IMR-90 (cell line): ENCODE measurements at regions not wholly inside any gene's neighbourhood (a gene's known extent, or its start where the extent isn't known, plus 50 kb on each side); places are given as distances from the start of the nearest gene placed in this dataset.

Experiments used
- ATAC-seq: fragments of 200-7000 bp; cut with Tn5 transposase; 2 replicates; pipeline ENCODE4 v1.9.1; 2020; ENCODE audit warnings: low read depth, mild to moderate bottlenecking, moderate library complexity
- BruUV-seq: library from RNA; stranded (reverse); fragments of 400-500 nt; replicated peaks from 2 replicates; lab custom pipeline; 2021; lab: Mats Ljungman, UMichigan
- CTCF ChIA-PET: fragments of 300-600 bp; formaldehyde crosslinking; extraction: SDS; loops from one replicate; lab custom pipeline; 2021; ENCODE audit warnings: antibody characterized with exemption; lab: Yijun Ruan, JAX
- POLR2A ChIA-PET: fragments of 300-600 bp; sonication (Branson Sonifier 250); formaldehyde crosslinking; loops from one replicate; lab custom pipeline; 2022; ENCODE audit warnings: antibody characterized with exemption; ENCODE audit not compliant: unreplicated experiment; lab: Charles Lee
- DNase-seq: peaks from one replicate; pipeline ENCODE4 v3.0.0; 2013
- H2AFZ ChIP-seq: replicated peaks from 2 replicates; pipeline ENCODE3; 2013; ENCODE audit warnings: low read length, mild to moderate bottlenecking; ENCODE audit not compliant: poor library complexity
- H2AK5ac ChIP-seq: 2 replicates; pipeline ENCODE4 v1.6.1; 2013; ENCODE audit warnings: low read depth, low read length, inconsistent platforms
- H2AK9ac ChIP-seq: replicated peaks from 2 replicates; pipeline ENCODE3; 2013; ENCODE audit warnings: mild to moderate bottlenecking, low read depth, low read length, moderate library complexity; ENCODE audit not compliant: poor library complexity
- H2BK120ac ChIP-seq: 2 replicates; pipeline ENCODE4 v1.6.1; 2013; ENCODE audit warnings: low read depth, low read length, inconsistent platforms
- H2BK15ac ChIP-seq: 3 replicates; pipeline ENCODE4 v1.6.1; 2013; ENCODE audit warnings: low read depth, low read length, inconsistent platforms
- H2BK20ac ChIP-seq: 2 replicates; pipeline ENCODE4 v1.6.1; 2013; ENCODE audit warnings: low read depth, mild to moderate bottlenecking, inconsistent platforms, low read length, moderate library complexity
- H2BK5ac ChIP-seq: 2 replicates; pipeline ENCODE4 v1.6.1; 2013; ENCODE audit warnings: mild to moderate bottlenecking, low read depth, low read length, inconsistent platforms; ENCODE audit not compliant: poor library complexity, severe bottlenecking
- H3K14ac ChIP-seq: replicated peaks from 2 replicates; pipeline ENCODE4 v1.6.1; 2013; ENCODE audit warnings: low read depth, low read length, inconsistent platforms
- H3K18ac ChIP-seq: 2 replicates; pipeline ENCODE4 v1.6.1; 2013; ENCODE audit warnings: low read depth, low read length, control low read depth
- H3K23ac ChIP-seq: 2 replicates; pipeline ENCODE4 v1.6.1; 2013; ENCODE audit warnings: low read depth, low read length, inconsistent platforms
- H3K27ac ChIP-seq: 2 replicates; pipeline ENCODE4 v1.5.1; 2013; ENCODE audit warnings: mild to moderate bottlenecking, control low read depth, low read length; ENCODE audit not compliant: insufficient read depth
- H3K27me3 ChIP-seq: 2 replicates; pipeline ENCODE4 v1.6.1; 2013; ENCODE audit warnings: low read length; ENCODE audit not compliant: control insufficient read depth, insufficient read depth
- H3K36me3 ChIP-seq: 2 replicates; pipeline ENCODE4 v1.6.1; 2013; ENCODE audit warnings: low read length, mixed read lengths; ENCODE audit not compliant: control insufficient read depth, insufficient read depth
- H3K4ac ChIP-seq: 2 replicates; pipeline ENCODE4 v1.6.1; 2013; ENCODE audit warnings: low read depth, low read length, inconsistent platforms
- H3K4me1 ChIP-seq: 2 replicates; pipeline ENCODE4 v1.6.1; 2013; ENCODE audit warnings: low read length, mixed read lengths; ENCODE audit not compliant: control insufficient read depth, insufficient read depth
- H3K4me2 ChIP-seq: 2 replicates; pipeline ENCODE4 v1.6.1; 2013; ENCODE audit warnings: low read depth, mild to moderate bottlenecking, control low read depth, low read length, moderate library complexity
- H3K4me3 ChIP-seq: 2 replicates; pipeline ENCODE4 v1.5.1; 2013; ENCODE audit warnings: low read depth, mild to moderate bottlenecking, control low read depth, low read length, moderate library complexity; ENCODE audit not compliant: insufficient read depth
- H3K56ac ChIP-seq: 2 replicates; pipeline ENCODE4 v1.6.1; 2013; ENCODE audit warnings: low read length, inconsistent platforms; ENCODE audit not compliant: insufficient read depth; ENCODE audit errors: extremely low read depth
- H3K79me1 ChIP-seq, 2 experiments: 2 replicates each; pipeline ENCODE4 v1.6.1; 2013; ENCODE audit warnings: low read length in 2 of 2, inconsistent platforms in 1 of 2, low read depth in 1 of 2
- H3K9ac ChIP-seq: 2 replicates; pipeline ENCODE4 v1.6.1; 2013; ENCODE audit warnings: low read depth, low read length, control low read depth
- H3K9me1 ChIP-seq: 2 replicates; pipeline ENCODE4 v1.6.1; 2013; ENCODE audit warnings: low read length, inconsistent platforms; ENCODE audit not compliant: insufficient read depth
- H3K9me3 ChIP-seq: 2 replicates; pipeline ENCODE4 v1.6.1; 2013; ENCODE audit warnings: low read length; ENCODE audit not compliant: control insufficient read depth, insufficient read depth
- H4K20me1 ChIP-seq: 2 replicates; pipeline ENCODE4 v1.6.1; 2013; ENCODE audit warnings: low read length, inconsistent platforms; ENCODE audit not compliant: insufficient read depth
- H4K5ac ChIP-seq: 2 replicates; pipeline ENCODE4 v1.6.1; 2013; ENCODE audit warnings: mild to moderate bottlenecking, low read depth, low read length, control low read depth
- H4K8ac ChIP-seq, 2 experiments: 2 replicates each; pipeline ENCODE4 v1.6.1; 2013; ENCODE audit warnings: low read depth in 2 of 2, low read length in 2 of 2, control low read depth in 1 of 2, inconsistent platforms in 1 of 2
- H4K91ac ChIP-seq: 2 replicates; pipeline ENCODE4 v1.6.1; 2013; ENCODE audit warnings: low read depth, low read length, inconsistent platforms; ENCODE audit not compliant: insufficient read depth
- BHLHE40 ChIP-seq: fragments of 150-350 bp; IDR thresholded peaks from 2 replicates; pipeline ENCODE4 v1.6.1; 2016; ENCODE audit warnings: mild to moderate bottlenecking, low read depth, low read length
- CEBPB ChIP-seq: IDR thresholded peaks from 2 replicates; pipeline ENCODE4 v1.6.1; 2012; ENCODE audit warnings: low read depth, low read length, improper control_type of control experiment
- CTCF ChIP-seq: conservative IDR thresholded peaks from 2 replicates; pipeline ENCODE4 v1.5.1; 2012; ENCODE audit warnings: mild to moderate bottlenecking, low read depth, low read length, improper control_type of control experiment
- FOS ChIP-seq: fragments of 150-350 bp; IDR thresholded peaks from 2 replicates; pipeline ENCODE4 v1.6.1; 2016; ENCODE audit warnings: low read depth, low read length
- MAZ ChIP-seq: IDR thresholded peaks from 2 replicates; pipeline ENCODE4 v1.6.1; 2012; ENCODE audit warnings: low read depth, mild to moderate bottlenecking, low read length, improper control_type of control experiment, moderate library complexity, borderline replicate concordance
- MXI1 ChIP-seq: IDR thresholded peaks from 2 replicates; pipeline ENCODE4 v1.6.1; 2012; ENCODE audit warnings: low read depth, mild to moderate bottlenecking, low read length, moderate library complexity, borderline replicate concordance
- NFE2L2 ChIP-seq: fragments of 150-350 bp; IDR thresholded peaks from 2 replicates; pipeline ENCODE4 v1.6.1; 2016; ENCODE audit warnings: low read depth, mild to moderate bottlenecking, low read length
- POLR2A ChIP-seq: IDR thresholded peaks from 2 replicates; pipeline ENCODE4 v1.6.1; 2012; ENCODE audit warnings: mild to moderate bottlenecking, low read depth, low read length
- RAD21 ChIP-seq: IDR thresholded peaks from 2 replicates; pipeline ENCODE4 v1.6.1; 2012; ENCODE audit warnings: low read length, improper control_type of control experiment
- RCOR1 ChIP-seq: IDR thresholded peaks from 2 replicates; pipeline ENCODE4 v1.6.1; 2012; ENCODE audit warnings: mild to moderate bottlenecking, low read length, improper control_type of control experiment; ENCODE audit not compliant: insufficient replicate concordance
- SMC3 ChIP-seq: fragments of 150-350 bp; IDR thresholded peaks from 2 replicates; pipeline ENCODE4 v1.6.1; 2016; ENCODE audit warnings: low read depth, mild to moderate bottlenecking, antibody characterized with exemption, low read length, moderate library complexity
- dilution Hi-C: fragments of 300-500 bp; cut with HindIII; formaldehyde crosslinking; loops from one replicate; pipeline ENCODE4 v1.14.3; 2018; ENCODE audit warnings: low sequenced_read_pairs; ENCODE audit not compliant: unreplicated experiment
- in situ Hi-C: fragments of 300-500 bp; cut with MboI; formaldehyde crosslinking; loops from 3 replicates; pipeline ENCODE4 v1.14.3; 2019; ENCODE audit warnings: low sequenced_read_pairs, inconsistent platforms, mixed read lengths
- intact Hi-C: fragments of 100-400 bp; cut with micrococcal nuclease; formaldehyde crosslinking; loops from 2 replicates; pipeline ENCODE4 v1.10.0; 2022
- TF ChIP-seq, protein P1 (sequence below): fragments of 150-350 bp; IDR thresholded peaks from 2 replicates; pipeline ENCODE4 v1.6.1; 2017; ENCODE audit warnings: mild to moderate bottlenecking, antibody characterized with exemption, low read length, low read depth
- TF ChIP-seq, protein P2 (sequence below): fragments of 150-350 bp; IDR thresholded peaks from 2 replicates; pipeline ENCODE4 v1.6.1; 2016; ENCODE audit warnings: low read depth, mild to moderate bottlenecking, low read length, moderate library complexity, borderline replicate concordance

- CTCF ChIA-PET: no interaction called here
- BruUV-seq: no TSS peak
- H2BK15ac ChIP-seq: no peak overlapping the region
- H3K4me1 ChIP-seq: no peaks in the 10 kb centered on the region
- no peak overlapping the region for H2BK120ac ChIP-seq
- no peaks in the 10 kb centered on the region for H3K9me3 ChIP-seq
- no peaks in the 10 kb centered on the region for H3K9me1 ChIP-seq
- in situ Hi-C loops (no loop called here), intact Hi-C loops (no loop called here), dilution Hi-C loops (no loop called here)
- H4K5ac ChIP-seq: no peak overlapping the region
- H3K4me2 ChIP-seq: no peak overlapping the region
- no peak overlapping the region for H2BK5ac ChIP-seq
- no peak overlapping the region for H3K23ac ChIP-seq
- H3K27me3 ChIP-seq: no peaks in the 10 kb centered on the region
- no peaks in the 10 kb centered on the region for H3K36me3 ChIP-seq
- H3K14ac ChIP-seq: no peak overlapping the region
- no peak overlapping the region for H4K91ac ChIP-seq
- no peak for TF ChIP-seq RCOR1
- TF ChIP-seq, protein P1, sequence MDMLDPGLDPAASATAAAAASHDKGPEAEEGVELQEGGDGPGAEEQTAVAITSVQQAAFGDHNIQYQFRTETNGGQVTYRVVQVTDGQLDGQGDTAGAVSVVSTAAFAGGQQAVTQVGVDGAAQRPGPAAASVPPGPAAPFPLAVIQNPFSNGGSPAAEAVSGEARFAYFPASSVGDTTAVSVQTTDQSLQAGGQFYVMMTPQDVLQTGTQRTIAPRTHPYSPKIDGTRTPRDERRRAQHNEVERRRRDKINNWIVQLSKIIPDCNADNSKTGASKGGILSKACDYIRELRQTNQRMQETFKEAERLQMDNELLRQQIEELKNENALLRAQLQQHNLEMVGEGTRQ: no peak
- TF ChIP-seq FOS: no peak
- no peak for TF ChIP-seq RAD21
- TF ChIP-seq, protein P2, sequence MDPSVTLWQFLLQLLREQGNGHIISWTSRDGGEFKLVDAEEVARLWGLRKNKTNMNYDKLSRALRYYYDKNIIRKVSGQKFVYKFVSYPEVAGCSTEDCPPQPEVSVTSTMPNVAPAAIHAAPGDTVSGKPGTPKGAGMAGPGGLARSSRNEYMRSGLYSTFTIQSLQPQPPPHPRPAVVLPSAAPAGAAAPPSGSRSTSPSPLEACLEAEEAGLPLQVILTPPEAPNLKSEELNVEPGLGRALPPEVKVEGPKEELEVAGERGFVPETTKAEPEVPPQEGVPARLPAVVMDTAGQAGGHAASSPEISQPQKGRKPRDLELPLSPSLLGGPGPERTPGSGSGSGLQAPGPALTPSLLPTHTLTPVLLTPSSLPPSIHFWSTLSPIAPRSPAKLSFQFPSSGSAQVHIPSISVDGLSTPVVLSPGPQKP: no peak
- no peak for TF ChIP-seq CTCF
- TF ChIP-seq CEBPB: no peak
- TF ChIP-seq POLR2A: no peak
- TF ChIP-seq BHLHE40: no peak
- no peak for TF ChIP-seq MXI1
- TF ChIP-seq SMC3: no peak
- TF ChIP-seq MAZ: no peak
- no peak for TF ChIP-seq NFE2L2
- POLR2A ChIA-PET: no interaction called here
- no peak overlapping the region for H3K4me3 ChIP-seq
- no peak overlapping the region for H4K8ac ChIP-seq
- no peaks in the 10 kb centered on the region for H3K79me1 ChIP-seq
- H3K56ac ChIP-seq: no peak overlapping the region
- H3K27ac ChIP-seq: no peak overlapping the region
- no peak for ATAC-seq
- H3K9ac ChIP-seq: no peak overlapping the region
- no peak overlapping the region for H2AFZ ChIP-seq
- H2BK20ac ChIP-seq: no peak overlapping the region
- no peak overlapping the region for H2AK9ac ChIP-seq
- DNase-seq: no peak
- H3K18ac ChIP-seq: no peak overlapping the region
- no peak overlapping the region for H3K4ac ChIP-seq
- H2AK5ac ChIP-seq: no peak overlapping the region
- no peaks in the 10 kb centered on the region for H4K20me1 ChIP-seq
Measured at GRCh38 chrX:128754130-128754529, 701.9 kb upstream of the ACTRT1 start.
